ENCODE measurements at regions not wholly inside any gene's neighbourhood (a gene's known extent, or its start where the extent isn't known, plus 50 kb on each side); places are given as distances from the start of the nearest gene placed in this dataset.

GRCh38 chr1:187839873-187840272, 1011.1 kb downstream of the PLA2G4A start:
- H3K9me3 ChIP-seq (ENCODE audit: severe bottlenecking) = no peaks in the 10 kb centered on the region
- H3K4me3 ChIP-seq (ENCODE audit: severe bottlenecking) = no peak overlapping the region
- no peak overlapping the region for H3K27ac ChIP-seq (ENCODE audit: poor library complexity, severe bottlenecking)
- H3K4me1 ChIP-seq (ENCODE audit: insufficient read depth, poor library complexity, severe bottlenecking) = peaks cover 15% of the 10 kb centered on the region
- no peak for ATAC-seq (ENCODE audit: low read depth)
- DNase-seq (ENCODE audit: low spot score) = no peak
- TF ChIP-seq, protein P1, sequence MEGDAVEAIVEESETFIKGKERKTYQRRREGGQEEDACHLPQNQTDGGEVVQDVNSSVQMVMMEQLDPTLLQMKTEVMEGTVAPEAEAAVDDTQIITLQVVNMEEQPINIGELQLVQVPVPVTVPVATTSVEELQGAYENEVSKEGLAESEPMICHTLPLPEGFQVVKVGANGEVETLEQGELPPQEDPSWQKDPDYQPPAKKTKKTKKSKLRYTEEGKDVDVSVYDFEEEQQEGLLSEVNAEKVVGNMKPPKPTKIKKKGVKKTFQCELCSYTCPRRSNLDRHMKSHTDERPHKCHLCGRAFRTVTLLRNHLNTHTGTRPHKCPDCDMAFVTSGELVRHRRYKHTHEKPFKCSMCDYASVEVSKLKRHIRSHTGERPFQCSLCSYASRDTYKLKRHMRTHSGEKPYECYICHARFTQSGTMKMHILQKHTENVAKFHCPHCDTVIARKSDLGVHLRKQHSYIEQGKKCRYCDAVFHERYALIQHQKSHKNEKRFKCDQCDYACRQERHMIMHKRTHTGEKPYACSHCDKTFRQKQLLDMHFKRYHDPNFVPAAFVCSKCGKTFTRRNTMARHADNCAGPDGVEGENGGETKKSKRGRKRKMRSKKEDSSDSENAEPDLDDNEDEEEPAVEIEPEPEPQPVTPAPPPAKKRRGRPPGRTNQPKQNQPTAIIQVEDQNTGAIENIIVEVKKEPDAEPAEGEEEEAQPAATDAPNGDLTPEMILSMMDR (IDR thresholded peaks at IDR 0.05; ENCODE audit: poor library complexity, severe bottlenecking) = no peak
- no peaks in the 10 kb centered on the region for H3K27me3 ChIP-seq (ENCODE audit: insufficient read depth, poor library complexity, severe bottlenecking)
- H3K36me3 ChIP-seq (ENCODE audit: low read depth) = no peaks in the 10 kb centered on the region

DNA sequence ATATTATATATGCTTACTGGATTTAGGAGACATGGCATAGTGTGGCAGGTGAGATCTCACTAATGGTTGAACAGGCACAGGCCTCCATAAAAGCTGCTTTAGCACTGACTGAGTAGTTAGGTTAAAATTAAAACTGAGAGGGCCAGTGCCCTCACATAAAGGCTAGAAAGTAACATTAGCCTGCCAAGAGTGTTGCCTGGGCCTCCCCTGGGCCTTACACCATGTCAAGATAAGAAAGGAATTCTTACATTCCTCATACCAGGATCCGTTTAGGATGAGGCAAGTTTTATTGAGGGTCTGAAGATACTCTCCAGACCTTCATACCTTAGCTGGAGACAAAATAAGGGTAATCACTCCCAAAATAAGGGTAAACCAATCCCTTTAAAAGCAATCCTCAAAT, 1011.8 kb downstream of the PLA2G4A start:
- Histone ChIP-seq H3K36me3 (ENCODE audit: low read depth) (no peaks in the 10 kb centered on the region), H3K4me1 (ENCODE audit: insufficient read depth, poor library complexity, severe bottlenecking) (peaks cover 15% of the 10 kb centered on the region), H3K27me3 (ENCODE audit: insufficient read depth, poor library complexity, severe bottlenecking) (no peaks in the 10 kb centered on the region), H3K27ac (ENCODE audit: poor library complexity, severe bottlenecking) (no peak overlapping the region), H3K9me3 (ENCODE audit: severe bottlenecking) (no peaks in the 10 kb centered on the region), H3K4me3 (ENCODE audit: severe bottlenecking) (no peak overlapping the region)
- no peak for ATAC-seq (ENCODE audit: low read depth)
- TF ChIP-seq, protein P1 (IDR thresholded peaks at IDR 0.05; ENCODE audit: poor library complexity, severe bottlenecking) = no peak
- DNase-seq (ENCODE audit: low spot score) = no peak

GRCh38 chr1:187842406-187843165, 1013.8 kb downstream of the PLA2G4A start:
- ATAC-seq (ENCODE audit: low read depth) (peak; percentile 85), DNase-seq (ENCODE audit: low spot score) (peak; percentile 73)

DNA sequence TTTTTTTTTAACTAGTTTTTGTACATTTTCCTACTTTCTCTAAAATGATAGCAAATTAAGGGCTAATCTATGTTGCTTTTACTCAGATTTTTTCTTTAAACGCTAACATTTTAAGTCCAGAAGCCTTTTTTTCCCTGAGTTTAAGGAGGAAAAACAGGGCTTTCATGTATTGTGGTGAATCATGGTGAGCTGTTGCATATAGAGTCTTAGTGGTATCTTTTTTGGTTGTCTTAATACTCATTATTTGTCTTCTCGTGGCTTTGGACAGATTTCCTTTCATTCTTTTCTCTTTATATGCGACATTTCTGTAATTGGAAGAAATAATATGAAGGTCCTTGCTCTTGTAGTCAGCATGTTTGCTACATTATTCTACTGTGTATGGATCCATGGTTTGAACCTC, 1015.6 kb downstream of the PLA2G4A start:
- Histone ChIP-seq H3K4me3 (ENCODE audit: severe bottlenecking) (no peak overlapping the region), H3K4me1 (ENCODE audit: insufficient read depth, poor library complexity, severe bottlenecking) (peaks cover 15% of the 10 kb centered on the region), H3K36me3 (ENCODE audit: low read depth) (no peaks in the 10 kb centered on the region), H3K27me3 (ENCODE audit: insufficient read depth, poor library complexity, severe bottlenecking) (no peaks in the 10 kb centered on the region), H3K27ac (ENCODE audit: poor library complexity, severe bottlenecking) (no peak overlapping the region), H3K9me3 (ENCODE audit: severe bottlenecking) (no peaks in the 10 kb centered on the region)
- TF ChIP-seq, protein P1 (IDR thresholded peaks at IDR 0.05; ENCODE audit: poor library complexity, severe bottlenecking) = no peak
- DNase-seq (ENCODE audit: low spot score) (no peak), ATAC-seq (ENCODE audit: low read depth) (no peak)

More at GRCh38 chr1:187842406-187843165, 1013.8 kb downstream of the PLA2G4A start:
- no peaks in the 10 kb centered on the region for H3K36me3 ChIP-seq (ENCODE audit: low read depth)
- peaks cover 15% of the 10 kb centered on the region for H3K4me1 ChIP-seq (ENCODE audit: insufficient read depth, poor library complexity, severe bottlenecking)
- TF ChIP-seq, protein P1 (IDR thresholded peaks at IDR 0.05; ENCODE audit: poor library complexity, severe bottlenecking) = no peak
- no peaks in the 10 kb centered on the region for H3K9me3 ChIP-seq (ENCODE audit: severe bottlenecking)
- H3K4me3 ChIP-seq (ENCODE audit: severe bottlenecking) = no peak overlapping the region
- H3K27ac ChIP-seq (ENCODE audit: poor library complexity, severe bottlenecking) = peak overlapping the region; percentile 58
- no peaks in the 10 kb centered on the region for H3K27me3 ChIP-seq (ENCODE audit: insufficient read depth, poor library complexity, severe bottlenecking)

DNA sequence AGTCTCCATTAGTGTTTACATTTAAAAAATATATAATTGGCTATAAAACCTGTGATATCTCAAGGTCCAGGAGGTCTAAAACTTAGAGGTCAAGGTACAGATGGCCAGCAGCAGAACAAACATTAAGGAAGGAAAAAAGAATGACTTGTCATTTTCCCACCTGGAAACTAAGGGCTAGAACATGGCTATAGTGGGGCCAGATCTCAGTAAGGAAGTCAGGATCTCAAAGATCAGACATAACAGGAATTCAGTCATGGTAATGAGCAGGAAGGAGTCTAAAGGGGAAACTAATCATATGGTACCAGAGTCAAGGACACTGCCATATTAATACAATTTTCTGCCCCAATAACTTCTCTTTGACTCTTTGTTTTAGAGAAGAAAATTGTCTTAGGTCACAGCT, 1018.8 kb downstream of the PLA2G4A start:
- H3K27me3 ChIP-seq (ENCODE audit: insufficient read depth, poor library complexity, severe bottlenecking) = no peaks in the 10 kb centered on the region
- ATAC-seq (ENCODE audit: low read depth) (no peak), DNase-seq (ENCODE audit: low spot score) (no peak)
- no peaks in the 10 kb centered on the region for H3K9me3 ChIP-seq (ENCODE audit: severe bottlenecking)
- H3K36me3 ChIP-seq (ENCODE audit: low read depth) = no peaks in the 10 kb centered on the region
- no peak overlapping the region for H3K27ac ChIP-seq (ENCODE audit: poor library complexity, severe bottlenecking)
- TF ChIP-seq, protein P1 (IDR thresholded peaks at IDR 0.05; ENCODE audit: poor library complexity, severe bottlenecking) = no peak
- no peak overlapping the region for H3K4me3 ChIP-seq (ENCODE audit: severe bottlenecking)
- H3K4me1 ChIP-seq (ENCODE audit: insufficient read depth, poor library complexity, severe bottlenecking) = peaks cover 11% of the 10 kb centered on the region
